MCF 10A (cell line): ENCODE measurements at regions not wholly inside any gene's neighbourhood (a gene's known extent, or its start where the extent isn't known, plus 50 kb on each side); places are given as distances from the start of the nearest gene placed in this dataset.

ENCODE experiments used
- BruUV-seq: library from RNA; stranded (reverse); fragments of 400-500 nt; replicated peaks from 2 replicates; lab custom pipeline; 2021; lab: Mats Ljungman, UMichigan
- CTCF ChIA-PET: fragments of 300-600 bp; sonication (Branson Sonifier 250); formaldehyde crosslinking; extraction: SDS; loops from one replicate; lab custom pipeline; 2021; ENCODE audit warnings: antibody characterized with exemption, inconsistent platforms; lab: Yijun Ruan, JAX
- POLR2A ChIA-PET: fragments of 300-600, 350-650 bp; sonication (Branson Sonifier 250); formaldehyde crosslinking; extraction: SDS; loops from one replicate; lab custom pipeline; 2020; ENCODE audit warnings: antibody characterized with exemption, inconsistent platforms; lab: Yijun Ruan, JAX
- DNase-seq: peaks from one replicate; pipeline ENCODE4 v3.0.0-alpha.2; 2018; ENCODE audit not compliant: unreplicated experiment
- H3K27ac Mint-ChIP-seq: one replicate; pipeline ENCODE4 v1.8.0; 2022; ENCODE audit warnings: mild to moderate bottlenecking, low read depth, mixed read lengths; ENCODE audit not compliant: unreplicated experiment
- H3K27me3 Mint-ChIP-seq: one replicate; pipeline ENCODE4 v1.8.0; 2022; ENCODE audit warnings: mixed read lengths; ENCODE audit not compliant: insufficient read depth, unreplicated experiment
- H3K36me3 Mint-ChIP-seq: one replicate; pipeline ENCODE4 v1.8.0; 2022; ENCODE audit warnings: mild to moderate bottlenecking, moderate library complexity, mixed read lengths; ENCODE audit not compliant: insufficient read depth, unreplicated experiment
- H3K4me1 Mint-ChIP-seq: one replicate; pipeline ENCODE4 v1.8.0; 2022; ENCODE audit warnings: mixed read lengths; ENCODE audit not compliant: insufficient read depth, unreplicated experiment
- H3K4me3 Mint-ChIP-seq: one replicate; pipeline ENCODE4 v1.8.0; 2022; ENCODE audit warnings: mild to moderate bottlenecking, moderate library complexity, mixed read lengths; ENCODE audit not compliant: unreplicated experiment
- H3K9me3 Mint-ChIP-seq: one replicate; pipeline ENCODE4 v1.8.0; 2022; ENCODE audit warnings: mixed read lengths; ENCODE audit not compliant: unreplicated experiment
- intact Hi-C: fragments of 100-400 bp; cut with micrococcal nuclease; formaldehyde crosslinking; loops from 2 replicates; pipeline ENCODE4 v1.14.1; 2022
- TF ChIP-seq, protein P1 (sequence below): fragments of 200-600 bp; IDR thresholded peaks from one replicate; pipeline ENCODE4 v1.8.0; 2022; ENCODE audit warnings: antibody characterized with exemption, mild to moderate bottlenecking; ENCODE audit not compliant: unreplicated experiment

DNA sequence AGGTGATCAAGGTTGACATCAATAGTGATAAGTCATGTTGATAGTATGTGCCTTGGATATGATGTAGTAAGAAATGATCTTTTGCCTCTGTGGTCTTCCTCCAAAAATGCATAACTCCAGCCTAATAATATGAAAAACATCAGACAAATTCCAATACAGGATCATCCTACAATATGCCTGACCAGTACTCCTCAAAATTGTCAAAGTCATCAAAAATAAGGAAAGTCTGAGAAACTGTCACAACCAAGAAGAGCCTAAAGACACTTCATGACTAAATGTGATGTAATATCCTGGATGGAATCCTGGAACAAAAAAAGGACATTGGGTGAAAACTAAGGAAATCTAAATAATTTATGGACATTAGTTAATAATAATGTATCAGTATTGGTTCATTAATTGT, 50.3 kb upstream of the LCORL start:
- intact Hi-C loops: no loop called here
- peaks cover 7% of the 10 kb centered on the region for H3K9me3 Mint-ChIP-seq
- H3K36me3 Mint-ChIP-seq: no peaks in the 10 kb centered on the region
- DNase-seq: no peak
- H3K4me3 Mint-ChIP-seq: no peak overlapping the region
- H3K27ac Mint-ChIP-seq: no peak overlapping the region
- TF ChIP-seq, protein P1, sequence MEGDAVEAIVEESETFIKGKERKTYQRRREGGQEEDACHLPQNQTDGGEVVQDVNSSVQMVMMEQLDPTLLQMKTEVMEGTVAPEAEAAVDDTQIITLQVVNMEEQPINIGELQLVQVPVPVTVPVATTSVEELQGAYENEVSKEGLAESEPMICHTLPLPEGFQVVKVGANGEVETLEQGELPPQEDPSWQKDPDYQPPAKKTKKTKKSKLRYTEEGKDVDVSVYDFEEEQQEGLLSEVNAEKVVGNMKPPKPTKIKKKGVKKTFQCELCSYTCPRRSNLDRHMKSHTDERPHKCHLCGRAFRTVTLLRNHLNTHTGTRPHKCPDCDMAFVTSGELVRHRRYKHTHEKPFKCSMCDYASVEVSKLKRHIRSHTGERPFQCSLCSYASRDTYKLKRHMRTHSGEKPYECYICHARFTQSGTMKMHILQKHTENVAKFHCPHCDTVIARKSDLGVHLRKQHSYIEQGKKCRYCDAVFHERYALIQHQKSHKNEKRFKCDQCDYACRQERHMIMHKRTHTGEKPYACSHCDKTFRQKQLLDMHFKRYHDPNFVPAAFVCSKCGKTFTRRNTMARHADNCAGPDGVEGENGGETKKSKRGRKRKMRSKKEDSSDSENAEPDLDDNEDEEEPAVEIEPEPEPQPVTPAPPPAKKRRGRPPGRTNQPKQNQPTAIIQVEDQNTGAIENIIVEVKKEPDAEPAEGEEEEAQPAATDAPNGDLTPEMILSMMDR: no peak
- ChIA-PET POLR2A (no interaction called here), CTCF (no interaction called here)
- BruUV-seq: no TSS peak
- H3K27me3 Mint-ChIP-seq: no peaks in the 10 kb centered on the region
- no peaks in the 10 kb centered on the region for H3K4me1 Mint-ChIP-seq
